ENCODE measurements at regions not wholly inside any gene's neighbourhood (a gene's known extent, or its start where the extent isn't known, plus 50 kb on each side); places are given as distances from the start of the nearest gene placed in this dataset.

- H3K9me3 Mint-ChIP-seq, result peaks cover 3% of the 10 kb centered on the region; the same call in 1 of the 2 replicates
- ATAC-seq (no peak), DNase-seq (ENCODE audit: low spot score) (no peak)
- H3K4me1 Mint-ChIP-seq, result no peaks in the 10 kb centered on the region
- CTCF ChIA-PET, result no interaction called here
- H3K4me3 Mint-ChIP-seq, result no peak overlapping the region
- TF ChIP-seq CREB1 (CRISPR knock-in tag; IDR thresholded peaks at IDR 0.05), result no peak
- TF ChIP-seq, protein P1, sequence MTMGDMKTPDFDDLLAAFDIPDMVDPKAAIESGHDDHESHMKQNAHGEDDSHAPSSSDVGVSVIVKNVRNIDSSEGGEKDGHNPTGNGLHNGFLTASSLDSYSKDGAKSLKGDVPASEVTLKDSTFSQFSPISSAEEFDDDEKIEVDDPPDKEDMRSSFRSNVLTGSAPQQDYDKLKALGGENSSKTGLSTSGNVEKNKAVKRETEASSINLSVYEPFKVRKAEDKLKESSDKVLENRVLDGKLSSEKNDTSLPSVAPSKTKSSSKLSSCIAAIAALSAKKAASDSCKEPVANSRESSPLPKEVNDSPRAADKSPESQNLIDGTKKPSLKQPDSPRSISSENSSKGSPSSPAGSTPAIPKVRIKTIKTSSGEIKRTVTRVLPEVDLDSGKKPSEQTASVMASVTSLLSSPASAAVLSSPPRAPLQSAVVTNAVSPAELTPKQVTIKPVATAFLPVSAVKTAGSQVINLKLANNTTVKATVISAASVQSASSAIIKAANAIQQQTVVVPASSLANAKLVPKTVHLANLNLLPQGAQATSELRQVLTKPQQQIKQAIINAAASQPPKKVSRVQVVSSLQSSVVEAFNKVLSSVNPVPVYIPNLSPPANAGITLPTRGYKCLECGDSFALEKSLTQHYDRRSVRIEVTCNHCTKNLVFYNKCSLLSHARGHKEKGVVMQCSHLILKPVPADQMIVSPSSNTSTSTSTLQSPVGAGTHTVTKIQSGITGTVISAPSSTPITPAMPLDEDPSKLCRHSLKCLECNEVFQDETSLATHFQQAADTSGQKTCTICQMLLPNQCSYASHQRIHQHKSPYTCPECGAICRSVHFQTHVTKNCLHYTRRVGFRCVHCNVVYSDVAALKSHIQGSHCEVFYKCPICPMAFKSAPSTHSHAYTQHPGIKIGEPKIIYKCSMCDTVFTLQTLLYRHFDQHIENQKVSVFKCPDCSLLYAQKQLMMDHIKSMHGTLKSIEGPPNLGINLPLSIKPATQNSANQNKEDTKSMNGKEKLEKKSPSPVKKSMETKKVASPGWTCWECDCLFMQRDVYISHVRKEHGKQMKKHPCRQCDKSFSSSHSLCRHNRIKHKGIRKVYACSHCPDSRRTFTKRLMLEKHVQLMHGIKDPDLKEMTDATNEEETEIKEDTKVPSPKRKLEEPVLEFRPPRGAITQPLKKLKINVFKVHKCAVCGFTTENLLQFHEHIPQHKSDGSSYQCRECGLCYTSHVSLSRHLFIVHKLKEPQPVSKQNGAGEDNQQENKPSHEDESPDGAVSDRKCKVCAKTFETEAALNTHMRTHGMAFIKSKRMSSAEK (CRISPR knock-in tag; IDR thresholded peaks at IDR 0.05; ENCODE audit: borderline replicate concordance), result no peak
- TF ChIP-seq ZBTB43 (CRISPR knock-in tag; IDR thresholded peaks at IDR 0.05), result no peak
- TF ChIP-seq, protein P2, sequence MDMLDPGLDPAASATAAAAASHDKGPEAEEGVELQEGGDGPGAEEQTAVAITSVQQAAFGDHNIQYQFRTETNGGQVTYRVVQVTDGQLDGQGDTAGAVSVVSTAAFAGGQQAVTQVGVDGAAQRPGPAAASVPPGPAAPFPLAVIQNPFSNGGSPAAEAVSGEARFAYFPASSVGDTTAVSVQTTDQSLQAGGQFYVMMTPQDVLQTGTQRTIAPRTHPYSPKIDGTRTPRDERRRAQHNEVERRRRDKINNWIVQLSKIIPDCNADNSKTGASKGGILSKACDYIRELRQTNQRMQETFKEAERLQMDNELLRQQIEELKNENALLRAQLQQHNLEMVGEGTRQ (CRISPR knock-in tag; IDR thresholded peaks at IDR 0.05), result no peak
- TF ChIP-seq, protein P3, sequence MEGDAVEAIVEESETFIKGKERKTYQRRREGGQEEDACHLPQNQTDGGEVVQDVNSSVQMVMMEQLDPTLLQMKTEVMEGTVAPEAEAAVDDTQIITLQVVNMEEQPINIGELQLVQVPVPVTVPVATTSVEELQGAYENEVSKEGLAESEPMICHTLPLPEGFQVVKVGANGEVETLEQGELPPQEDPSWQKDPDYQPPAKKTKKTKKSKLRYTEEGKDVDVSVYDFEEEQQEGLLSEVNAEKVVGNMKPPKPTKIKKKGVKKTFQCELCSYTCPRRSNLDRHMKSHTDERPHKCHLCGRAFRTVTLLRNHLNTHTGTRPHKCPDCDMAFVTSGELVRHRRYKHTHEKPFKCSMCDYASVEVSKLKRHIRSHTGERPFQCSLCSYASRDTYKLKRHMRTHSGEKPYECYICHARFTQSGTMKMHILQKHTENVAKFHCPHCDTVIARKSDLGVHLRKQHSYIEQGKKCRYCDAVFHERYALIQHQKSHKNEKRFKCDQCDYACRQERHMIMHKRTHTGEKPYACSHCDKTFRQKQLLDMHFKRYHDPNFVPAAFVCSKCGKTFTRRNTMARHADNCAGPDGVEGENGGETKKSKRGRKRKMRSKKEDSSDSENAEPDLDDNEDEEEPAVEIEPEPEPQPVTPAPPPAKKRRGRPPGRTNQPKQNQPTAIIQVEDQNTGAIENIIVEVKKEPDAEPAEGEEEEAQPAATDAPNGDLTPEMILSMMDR (IDR thresholded peaks at IDR 0.05), result no peak
- no peak for TF ChIP-seq ERG (CRISPR knock-in tag; IDR thresholded peaks at IDR 0.05)
- TF ChIP-seq NR2C2 (CRISPR knock-in tag; IDR thresholded peaks at IDR 0.05), result no peak
- TF ChIP-seq HMGA2 (CRISPR knock-in tag; IDR thresholded peaks at IDR 0.05), result no peak
- no peak for TF ChIP-seq OVOL2 (CRISPR knock-in tag; IDR thresholded peaks at IDR 0.05; ENCODE audit: borderline replicate concordance)
- TF ChIP-seq ZNF232 (CRISPR knock-in tag; IDR thresholded peaks at IDR 0.05), result no peak
- TF ChIP-seq, protein P4, sequence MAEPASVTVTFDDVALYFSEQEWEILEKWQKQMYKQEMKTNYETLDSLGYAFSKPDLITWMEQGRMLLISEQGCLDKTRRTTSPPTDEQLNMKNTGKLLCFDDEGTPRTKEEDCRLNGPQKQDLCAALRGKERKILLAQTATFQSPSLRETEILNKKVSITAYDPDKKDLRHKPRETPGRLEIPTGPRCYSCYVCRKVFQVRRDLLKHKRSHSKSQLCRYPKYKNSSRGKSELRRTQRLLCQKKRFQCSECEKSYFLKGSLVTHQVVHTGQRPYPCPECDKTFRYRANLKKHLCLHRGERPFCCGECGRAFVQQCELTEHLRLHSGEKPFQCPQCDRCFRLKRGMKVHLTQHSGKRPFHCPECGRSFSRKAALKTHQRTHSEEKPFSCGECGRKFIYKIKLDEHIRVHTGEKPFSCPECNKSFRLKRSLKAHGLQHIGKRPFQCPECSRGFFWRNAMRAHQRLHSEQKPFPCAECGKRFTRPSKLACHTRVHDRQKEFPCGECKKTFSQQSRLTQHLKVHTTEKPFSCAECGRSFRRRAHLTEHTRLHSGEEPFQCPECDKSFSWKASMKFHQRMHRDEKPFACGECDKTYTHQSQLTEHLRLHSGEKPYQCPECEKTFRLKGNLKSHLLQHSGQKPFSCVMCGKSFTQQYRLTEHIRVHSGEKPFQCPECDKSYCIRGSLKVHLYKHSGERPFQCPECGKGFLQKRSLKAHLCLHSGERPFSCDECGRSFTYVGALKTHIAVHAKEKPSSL (CRISPR knock-in tag; conservative IDR thresholded peaks at IDR 0.05), result no peak
- TF ChIP-seq JUN (CRISPR knock-in tag; IDR thresholded peaks at IDR 0.05), result no peak
- TF ChIP-seq MAX (CRISPR knock-in tag; IDR thresholded peaks at IDR 0.05), result no peak
- no peak for TF ChIP-seq E2F4 (CRISPR knock-in tag; IDR thresholded peaks at IDR 0.05; ENCODE audit: borderline replicate concordance, low read depth)
- TF ChIP-seq TEAD4 (CRISPR knock-in tag; IDR thresholded peaks at IDR 0.05), result no peak
- no peak for TF ChIP-seq GTF2I (CRISPR knock-in tag; conservative IDR thresholded peaks at IDR 0.05)
- no peak for TF ChIP-seq NFATC4 (CRISPR knock-in tag; IDR thresholded peaks at IDR 0.05)
- TF ChIP-seq, protein P5, sequence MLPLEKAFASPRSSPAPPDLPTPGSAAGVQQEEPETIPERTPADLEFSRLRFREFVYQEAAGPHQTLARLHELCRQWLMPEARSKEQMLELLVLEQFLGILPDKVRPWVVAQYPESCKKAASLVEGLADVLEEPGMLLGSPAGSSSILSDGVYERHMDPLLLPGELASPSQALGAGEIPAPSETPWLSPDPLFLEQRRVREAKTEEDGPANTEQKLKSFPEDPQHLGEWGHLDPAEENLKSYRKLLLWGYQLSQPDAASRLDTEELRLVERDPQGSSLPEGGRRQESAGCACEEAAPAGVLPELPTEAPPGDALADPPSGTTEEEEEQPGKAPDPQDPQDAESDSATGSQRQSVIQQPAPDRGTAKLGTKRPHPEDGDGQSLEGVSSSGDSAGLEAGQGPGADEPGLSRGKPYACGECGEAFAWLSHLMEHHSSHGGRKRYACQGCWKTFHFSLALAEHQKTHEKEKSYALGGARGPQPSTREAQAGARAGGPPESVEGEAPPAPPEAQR (CRISPR knock-in tag; IDR thresholded peaks at IDR 0.05), result no peak
- no peaks in the 10 kb centered on the region for H3K27me3 Mint-ChIP-seq (ENCODE audit: low read depth)
- POLR2A ChIA-PET, result no interaction called here
- H3K36me3 Mint-ChIP-seq, result no peaks in the 10 kb centered on the region
- H3K27ac Mint-ChIP-seq, result no peak overlapping the region
Measured at GRCh38 chr5:8241076-8241475, 372.1 kb downstream of the MTRR start.
